ENCODE measurements at regions not wholly inside any gene's neighbourhood (a gene's known extent, or its start where the extent isn't known, plus 50 kb on each side); places are given as distances from the start of the nearest gene placed in this dataset.
A peak's percentile ranks its signal among the peaks of the same experiment; 100 is the strongest.
"Not testable (repeated sequence)": the region's sequence is repeated elsewhere in the genome, so short reads cannot be mapped to it uniquely, and the experiment has no call there.

DNA sequence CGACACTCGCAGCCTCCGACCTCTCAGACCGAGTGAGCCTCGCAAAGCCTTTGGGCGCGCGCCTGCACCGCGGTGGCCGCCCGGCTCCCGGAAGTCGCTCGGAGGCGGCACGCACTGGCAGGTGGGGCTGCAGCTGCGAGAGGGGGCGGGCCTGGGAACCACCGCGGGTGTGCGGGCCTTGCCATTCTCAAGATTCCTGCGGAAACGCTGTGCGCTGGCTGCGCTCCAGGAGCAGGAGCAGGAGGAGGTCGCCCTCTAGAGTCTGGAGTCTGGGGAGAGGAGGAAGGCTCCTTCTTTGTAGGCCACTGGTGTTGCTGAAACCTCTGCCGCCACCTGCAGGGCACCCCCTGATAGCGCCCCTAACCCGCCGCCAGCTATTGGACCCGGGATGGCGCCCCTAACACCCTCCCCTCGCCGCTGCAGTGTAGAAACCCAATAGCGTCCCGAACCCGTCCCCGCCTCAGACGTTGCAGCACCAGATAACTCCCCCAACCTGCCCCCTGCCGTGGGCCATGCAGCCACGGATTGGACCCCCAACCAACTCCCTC is 230.6 kb downstream of the LIPI start:
- peak; percentile 15; the same call in 1 of the 2 replicates for TF ChIP-seq POLR2A (IDR thresholded peaks at IDR 0.05; ENCODE audit: low read length)
- not testable (repeated sequence) for TF ChIP-seq ESRRA (IDR thresholded peaks at IDR 0.05; ENCODE audit: borderline replicate concordance, low read length); CHD4 (IDR thresholded peaks at IDR 0.05; ENCODE audit: borderline replicate concordance); PHF8 (IDR thresholded peaks at IDR 0.05; ENCODE audit: borderline replicate concordance, low read depth)
- TF ChIP-seq CTCF (IDR thresholded peaks at IDR 0.05), result peak; percentile 59
